ENCODE measurements at regions not wholly inside any gene's neighbourhood (a gene's known extent, or its start where the extent isn't known, plus 50 kb on each side); places are given as distances from the start of the nearest gene placed in this dataset.

- no peak for TF ChIP-seq CTCF (IDR thresholded peaks at IDR 0.05; ENCODE audit: low read depth, low read length)
- no peaks in the 10 kb centered on the region for H3K9me3 ChIP-seq
- no peak for DNase-seq
Measured at GRCh38 chr13:59504407-59504806, 659.3 kb downstream of the DIAPH3 start.

GRCh38 chr13:59510386-59510785 lies 653.3 kb downstream of the DIAPH3 start:
- no peaks in the 10 kb centered on the region for H3K4me1 ChIP-seq
- TF ChIP-seq CTCF (IDR thresholded peaks at IDR 0.05; ENCODE audit: low read depth, low read length) = no peak
- H3K27me3 ChIP-seq = no peaks in the 10 kb centered on the region
- DNase-seq = no peak
- no peaks in the 10 kb centered on the region for H3K36me3 ChIP-seq
- H3K9me3 ChIP-seq = no peaks in the 10 kb centered on the region
- H3K4me3 ChIP-seq (ENCODE audit: low read depth, low read length) = no peak overlapping the region

More at GRCh38 chr13:59504407-59504806, 659.3 kb downstream of the DIAPH3 start:
- Histone ChIP-seq H3K4me1 (no peaks in the 10 kb centered on the region), H3K27me3 (no peaks in the 10 kb centered on the region), H3K4me3 (ENCODE audit: low read depth, low read length) (no peak overlapping the region), H3K36me3 (no peaks in the 10 kb centered on the region)

- TF ChIP-seq CTCF (IDR thresholded peaks at IDR 0.05; ENCODE audit: low read depth, low read length) = no peak
- no peaks in the 10 kb centered on the region for H3K27me3 ChIP-seq
- H3K4me1 ChIP-seq = no peaks in the 10 kb centered on the region
Measured at GRCh38 chr13:59513686-59514085, 650.0 kb downstream of the DIAPH3 start.

GRCh38 chr13:59514316-59514715 lies 649.4 kb downstream of the DIAPH3 start:
- no peak overlapping the region for H3K4me3 ChIP-seq (ENCODE audit: low read depth, low read length)
- no peaks in the 10 kb centered on the region for H3K4me1 ChIP-seq
- no peaks in the 10 kb centered on the region for H3K36me3 ChIP-seq
- no peaks in the 10 kb centered on the region for H3K9me3 ChIP-seq
- no peak for TF ChIP-seq CTCF (IDR thresholded peaks at IDR 0.05; ENCODE audit: low read depth, low read length)
- H3K27me3 ChIP-seq = no peaks in the 10 kb centered on the region
- no peak for DNase-seq

More at GRCh38 chr13:59513686-59514085, 650.0 kb downstream of the DIAPH3 start:
- H3K4me3 ChIP-seq (ENCODE audit: low read depth, low read length) = no peak overlapping the region
- H3K9me3 ChIP-seq = no peaks in the 10 kb centered on the region
- H3K36me3 ChIP-seq = no peaks in the 10 kb centered on the region
- no peak for DNase-seq

GRCh38 chr13:59519819-59520218 lies 643.9 kb downstream of the DIAPH3 start:
- no peaks in the 10 kb centered on the region for H3K9me3 ChIP-seq
- no peak for DNase-seq
- H3K4me1 ChIP-seq = no peaks in the 10 kb centered on the region
- no peaks in the 10 kb centered on the region for H3K36me3 ChIP-seq
- H3K4me3 ChIP-seq (ENCODE audit: low read depth, low read length) = no peak overlapping the region
- TF ChIP-seq CTCF (IDR thresholded peaks at IDR 0.05; ENCODE audit: low read depth, low read length) = no peak
- H3K27me3 ChIP-seq = no peaks in the 10 kb centered on the region

- DNase-seq = no peak
- H3K9me3 ChIP-seq = no peaks in the 10 kb centered on the region
- H3K27me3 ChIP-seq = no peaks in the 10 kb centered on the region
- H3K4me1 ChIP-seq = no peaks in the 10 kb centered on the region
- TF ChIP-seq CTCF (IDR thresholded peaks at IDR 0.05; ENCODE audit: low read depth, low read length) = no peak
- no peaks in the 10 kb centered on the region for H3K36me3 ChIP-seq
- H3K4me3 ChIP-seq (ENCODE audit: low read depth, low read length) = no peak overlapping the region
Measured at GRCh38 chr13:59521549-59521948, 642.2 kb downstream of the DIAPH3 start.

All from BE2C (cell line).